HG03571 (cell line): ENCODE measurements at regions not wholly inside any gene's neighbourhood (a gene's known extent, or its start where the extent isn't known, plus 50 kb on each side); places are given as distances from the start of the nearest gene placed in this dataset.
"Not testable (repeated sequence)": the region's sequence is repeated elsewhere in the genome, so short reads cannot be mapped to it uniquely, and the experiment has no call there.

Experiments used
- ATAC-seq: cut with Tn5 transposase; IDR thresholded peaks from one replicate; pipeline ENCODE4 v1.9.1; 2021; ENCODE audit not compliant: unreplicated experiment

- no peak for ATAC-seq
These were observed 128.7 kb upstream of the COL5A2 start for GRCh38 chr2:189308056-189308790.

- no peak for ATAC-seq
These were observed 129.8 kb upstream of the COL5A2 start for GRCh38 chr2:189309331-189309730.

GRCh38 chr2:189312211-189312610 lies 129.1 kb upstream of the WDR75 start:
- ATAC-seq, result no peak

- ATAC-seq, result no peak
These were observed 128.6 kb upstream of the WDR75 start for GRCh38 chr2:189312643-189313042.

- ATAC-seq, result no peak
These were observed 122.5 kb upstream of the WDR75 start for GRCh38 chr2:189318761-189319160.

- ATAC-seq, result not testable (repeated sequence)
These were observed 121.8 kb upstream of the WDR75 start for GRCh38 chr2:189319424-189319823.

GRCh38 chr2:189327879-189328847 lies 113.1 kb upstream of the WDR75 start:
- no peak for ATAC-seq

GRCh38 chr2:189328848-189329245 lies 112.4 kb upstream of the WDR75 start:
- ATAC-seq, result no peak

- no peak for ATAC-seq
These were observed 104.8 kb upstream of the WDR75 start for GRCh38 chr2:189336276-189336975.

- ATAC-seq, result no peak
These were observed 103.6 kb upstream of the WDR75 start for GRCh38 chr2:189337656-189338055.

GRCh38 chr2:189338115-189338514 lies 103.2 kb upstream of the WDR75 start:
- no peak for ATAC-seq

- no peak for ATAC-seq
These were observed 100.2 kb upstream of the WDR75 start for GRCh38 chr2:189341077-189341476.

GRCh38 chr2:189344043-189344442 lies 97.2 kb upstream of the WDR75 start:
- ATAC-seq, result no peak

GRCh38 chr2:189347540-189347939 lies 93.7 kb upstream of the WDR75 start:
- no peak for ATAC-seq

- ATAC-seq, result no peak
These were observed 92.9 kb upstream of the WDR75 start for GRCh38 chr2:189348369-189348768.

GRCh38 chr2:189350540-189351209 lies 90.6 kb upstream of the WDR75 start:
- no peak for ATAC-seq

GRCh38 chr2:189351933-189352332 lies 89.3 kb upstream of the WDR75 start:
- ATAC-seq, result not testable (repeated sequence)

GRCh38 chr2:189357375-189357774 lies 83.9 kb upstream of the WDR75 start:
- not testable (repeated sequence) for ATAC-seq

GRCh38 chr2:189360861-189361260 lies 80.4 kb upstream of the WDR75 start:
- ATAC-seq, result no peak

GRCh38 chr2:189362283-189362682 lies 79.0 kb upstream of the WDR75 start:
- ATAC-seq, result no peak

GRCh38 chr2:189363559-189363958 lies 77.7 kb upstream of the WDR75 start:
- no peak for ATAC-seq
